T-cell (primary cell): ENCODE measurements at regions not wholly inside any gene's neighbourhood (a gene's known extent, or its start where the extent isn't known, plus 50 kb on each side); places are given as distances from the start of the nearest gene placed in this dataset.

Experiments
- ATAC-seq, 4 experiments: fragments of 200-7000 bp in 3 of 4; fragments of 150-1000 bp in 1 of 4; cut with Tn5 transposase; replicated peaks in 1 of 4; 1 replicate in 3 of 4; 2 replicates in 1 of 4; pipeline ENCODE4 v1.10.0; 2021; ENCODE audit warnings: moderate library complexity in 3 of 4, mild to moderate bottlenecking in 2 of 4, moderate number of reproducible peaks in 1 of 4
- CTCF ChIA-PET, 2 donors: fragments of 300-600 bp; sonication (Branson Sonifier 250); formaldehyde crosslinking; loops; one replicate each; lab custom pipeline; 2022; ENCODE audit warnings: antibody characterized with exemption in 2 of 2; lab: Charles Lee
- POLR2A ChIA-PET, 2 donors: fragments of 300-600 bp; sonication (Branson Sonifier 250); formaldehyde crosslinking; loops; one replicate each; lab custom pipeline; 2022; ENCODE audit warnings: antibody characterized with exemption in 2 of 2; lab: Charles Lee
- DNase-seq, 35 experiments: peaks; one replicate each; pipeline versions ENCODE4 v3.0.0 to v3.0.0-alpha.2; 2013 to 2023
- H3K27ac ChIP-seq: one replicate; pipeline ENCODE4 v1.5.1; 2013; ENCODE audit warnings: low read length
- H3K27me3 ChIP-seq, 2 experiments: replicated peaks in 1 of 2; 1 replicate in 1 of 2; 2 replicates in 1 of 2; pipeline versions ENCODE4 v1.6.1 to v1.7.0; 2013; ENCODE audit warnings: low read length in 1 of 2, mixed read lengths in 1 of 2; ENCODE audit not compliant: control insufficient read depth in 2 of 2, insufficient read depth in 2 of 2; ENCODE audit errors: extremely low read depth in 1 of 2
- H3K36me3 ChIP-seq, 2 donors: 1 replicate in 1 of 2; 2 replicates in 1 of 2; pipeline versions ENCODE4 v1.6.1 to v1.7.0; 2013; ENCODE audit warnings: low read length in 1 of 2; ENCODE audit not compliant: control insufficient read depth in 2 of 2, insufficient read depth in 1 of 2; ENCODE audit errors: extremely low read depth in 1 of 2
- H3K4me1 ChIP-seq, 2 experiments: 1 replicate in 1 of 2; 2 replicates in 1 of 2; pipeline versions ENCODE4 v1.6.1 to v1.7.0; 2013; ENCODE audit warnings: low read length in 2 of 2, mixed read lengths in 1 of 2; ENCODE audit not compliant: insufficient read depth in 2 of 2, control insufficient read depth in 1 of 2; ENCODE audit errors: extremely low read depth in 1 of 2
- H3K4me3 ChIP-seq, 2 donors: 1 replicate in 1 of 2; 2 replicates in 1 of 2; pipeline versions ENCODE4 v1.5.1 to v1.7.0; 2013; ENCODE audit warnings: mild to moderate bottlenecking in 2 of 2, low read length in 1 of 2, moderate library complexity in 1 of 2; ENCODE audit not compliant: control insufficient read depth in 1 of 2; ENCODE audit errors: extremely low read depth in 1 of 2
- H3K9me3 ChIP-seq: 2 replicates; pipeline ENCODE4 v1.7.0; 2013
- H3K27ac Mint-ChIP-seq, 2 donors: one replicate each; pipeline ENCODE4 v1.8.0; 2020 to 2021; ENCODE audit warnings: mild to moderate bottlenecking in 2 of 2, mixed read lengths in 2 of 2
- H3K27me3 Mint-ChIP-seq, 2 donors: one replicate each; pipeline ENCODE4 v1.8.0; 2021 to 2022; ENCODE audit warnings: mixed read lengths in 2 of 2
- H3K36me3 Mint-ChIP-seq: one replicate; pipeline ENCODE4 v1.8.0; 2021; ENCODE audit warnings: mixed read lengths
- H3K4me1 Mint-ChIP-seq, 3 donors: one replicate each; pipeline ENCODE4 v1.8.0; 2020 to 2022; ENCODE audit warnings: mixed read lengths in 3 of 3, mild to moderate bottlenecking in 1 of 3
- H3K4me3 Mint-ChIP-seq, 3 donors: one replicate each; pipeline ENCODE4 v1.8.0; 2020 to 2022; ENCODE audit warnings: mild to moderate bottlenecking in 3 of 3, mixed read lengths in 3 of 3, moderate library complexity in 3 of 3
- H3K9me3 Mint-ChIP-seq, 3 donors: one replicate each; pipeline ENCODE4 v1.8.0; 2020 to 2022; ENCODE audit warnings: mixed read lengths in 3 of 3
- WGBS: methylation state at CpG from one replicate; pipeline ENCODE4 v1.1.5; 2013; ENCODE audit warnings: missing lambda C conversion rate; ENCODE audit not compliant: insufficient coverage; 5-methylcytosine and 5-hydroxymethylcytosine counted together

DNA sequence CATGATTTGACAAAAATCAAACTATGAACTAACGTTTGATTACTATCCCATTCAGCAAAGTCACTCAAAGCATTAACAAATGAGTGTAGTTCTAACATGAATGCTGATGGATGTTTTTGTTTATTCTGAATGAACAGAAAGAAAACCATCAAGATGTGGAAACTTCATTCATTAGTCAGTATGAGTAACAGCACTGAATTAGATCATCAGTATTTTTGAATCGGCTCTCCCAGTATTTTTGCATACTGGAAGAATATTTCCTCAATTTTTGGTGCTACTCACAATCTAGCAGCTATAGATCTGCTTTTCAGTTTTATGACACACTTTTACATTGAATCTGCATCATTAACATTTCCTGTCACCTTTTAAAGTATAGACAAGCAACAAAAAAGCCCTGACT, 63.8 kb upstream of the CD83 start:
- CTCF ChIA-PET, result no interaction called here
- no peak overlapping the region for H3K4me3 ChIP-seq
- ATAC-seq, result no peak

DNA sequence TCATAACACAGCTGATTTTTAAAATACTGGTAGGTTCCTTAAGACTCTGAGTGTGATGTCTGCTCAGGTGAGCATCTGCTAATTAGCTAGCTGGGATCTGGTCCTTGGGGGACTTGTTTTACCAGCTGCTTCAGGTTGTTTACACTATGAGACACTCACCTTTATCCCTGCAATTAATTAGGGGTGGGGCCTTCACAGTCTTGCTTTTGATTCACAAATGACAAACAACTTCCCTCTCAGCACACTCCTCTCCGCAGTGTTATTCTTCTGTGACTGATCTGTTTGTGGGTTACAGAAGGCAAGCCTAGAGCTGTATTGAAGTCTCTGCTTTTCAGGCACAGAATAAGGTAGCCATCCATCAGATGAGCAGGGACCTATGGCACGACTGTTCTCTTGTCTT, 62.0 kb upstream of the CD83 start:
- ChIA-PET CTCF (interaction anchor here (1.2 to 1.6 kb wide), 3 partner anchors 9 to 11 kb away, joined by 3 to 7 read pairs (median 4); no protein-coding TSS in a partner anchor), POLR2A (interaction anchor here in 1 of 2 donors (0.5 kb wide), 1 partner anchor 263 kb away, joined by 7 read pairs; no protein-coding TSS in a partner anchor)
- whole genome bisulfite sequencing, result no CpG with 5 or more reads among the region's 2 CpGs

More for the DNA sequence above, 63.8 kb upstream of the CD83 start:
- POLR2A ChIA-PET, result interaction anchor here in 1 of 2 donors (0.8 kb wide), 1 partner anchor 10 kb away, joined by 6 read pairs; no protein-coding TSS in a partner anchor
- Mint-ChIP-seq H3K27ac (no peak overlapping the region), H3K4me3 (no peak overlapping the region), H3K9me3 (no peaks in the 10 kb centered on the region), H3K27me3 (peaks cover 21 to 23% of the 10 kb centered on the region in 2 donors), H3K36me3 (no peaks in the 10 kb centered on the region), H3K4me1 (no peaks in the 10 kb centered on the region)
- Histone ChIP-seq H3K27me3 (peaks cover 0 to 9% of the 10 kb centered on the region in 2 experiments), H3K4me1 (no peaks in the 10 kb centered on the region), H3K36me3 (no peaks in the 10 kb centered on the region), H3K27ac (no peak overlapping the region), H3K9me3 (no peaks in the 10 kb centered on the region)
- WGBS, result 100% methylated on average over 1 of the region's 2 CpGs
- no peak for DNase-seq

DNA sequence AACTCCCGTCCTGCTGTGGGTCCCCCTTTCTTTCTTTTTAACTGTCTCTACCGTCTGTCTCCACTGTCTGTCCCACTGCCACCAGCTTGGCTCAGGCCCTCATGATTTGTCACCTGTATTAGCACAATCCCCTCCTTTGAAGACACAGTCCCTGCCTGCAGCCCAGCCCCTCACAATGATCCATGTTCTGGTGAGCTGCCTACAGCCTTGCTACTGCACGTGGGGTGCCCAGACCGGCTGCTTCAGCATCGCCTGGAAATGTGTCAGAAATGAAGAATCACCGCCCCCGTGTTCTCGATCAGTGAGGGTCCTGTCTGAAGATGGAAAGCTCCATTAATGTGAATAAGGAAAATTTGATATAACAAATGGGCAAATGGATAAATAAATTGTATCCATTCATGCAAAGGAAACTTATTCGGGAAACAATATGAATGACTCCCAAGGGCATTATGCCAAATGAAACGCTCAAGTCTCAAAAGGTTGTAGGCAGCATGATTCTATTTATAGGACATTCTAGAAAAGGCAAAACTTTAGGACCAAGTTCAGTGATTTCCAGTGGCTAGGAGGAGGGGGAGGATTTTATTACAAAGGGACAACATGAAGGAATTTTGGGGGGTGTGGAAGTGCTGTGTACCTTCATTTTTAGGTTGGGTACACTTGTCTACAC, 59.4 kb upstream of the CD83 start:
- H3K4me3 ChIP-seq, result no peak overlapping the region
- H3K9me3 Mint-ChIP-seq, result peaks cover 0 to 8% (median 8%) of the 10 kb centered on the region in 3 donors
- CTCF ChIA-PET, result interaction anchor here in 1 of 2 donors (2.4 kb wide), 1 partner anchor 9 kb away, joined by 9 read pairs; no protein-coding TSS in a partner anchor
- H3K4me3 Mint-ChIP-seq, result no peak overlapping the region
- ATAC-seq (no peak), DNase-seq (no peak)
- no peaks in the 10 kb centered on the region for H3K9me3 ChIP-seq
- peaks cover 0 to 12% of the 10 kb centered on the region in 2 experiments for H3K27me3 ChIP-seq
- no peaks in the 10 kb centered on the region for H3K36me3 ChIP-seq
- no peak overlapping the region for H3K27ac Mint-ChIP-seq
- no peaks in the 10 kb centered on the region for H3K4me1 ChIP-seq
- H3K27ac ChIP-seq, result no peak overlapping the region
- no peaks in the 10 kb centered on the region for H3K4me1 Mint-ChIP-seq
- peaks cover 23 to 31% of the 10 kb centered on the region in 2 donors for H3K27me3 Mint-ChIP-seq
- POLR2A ChIA-PET, result no interaction called here
- H3K36me3 Mint-ChIP-seq, result peaks cover 7% of the 10 kb centered on the region
- 82% methylated on average over 6 of the region's 10 CpGs for WGBS

More for the DNA sequence above, 62.0 kb upstream of the CD83 start:
- Mint-ChIP-seq H3K27ac (no peak overlapping the region), H3K9me3 (no peaks in the 10 kb centered on the region), H3K4me3 (no peak overlapping the region), H3K27me3 (peaks cover 17 to 19% of the 10 kb centered on the region in 2 donors), H3K4me1 (no peaks in the 10 kb centered on the region), H3K36me3 (no peaks in the 10 kb centered on the region)
- Histone ChIP-seq H3K4me1 (no peaks in the 10 kb centered on the region), H3K36me3 (no peaks in the 10 kb centered on the region), H3K27ac (no peak overlapping the region), H3K9me3 (no peaks in the 10 kb centered on the region), H3K27me3 (peaks cover 0 to 12% of the 10 kb centered on the region in 2 experiments), H3K4me3 (no peak overlapping the region)
- ATAC-seq (no peak), DNase-seq (no peak)

DNA sequence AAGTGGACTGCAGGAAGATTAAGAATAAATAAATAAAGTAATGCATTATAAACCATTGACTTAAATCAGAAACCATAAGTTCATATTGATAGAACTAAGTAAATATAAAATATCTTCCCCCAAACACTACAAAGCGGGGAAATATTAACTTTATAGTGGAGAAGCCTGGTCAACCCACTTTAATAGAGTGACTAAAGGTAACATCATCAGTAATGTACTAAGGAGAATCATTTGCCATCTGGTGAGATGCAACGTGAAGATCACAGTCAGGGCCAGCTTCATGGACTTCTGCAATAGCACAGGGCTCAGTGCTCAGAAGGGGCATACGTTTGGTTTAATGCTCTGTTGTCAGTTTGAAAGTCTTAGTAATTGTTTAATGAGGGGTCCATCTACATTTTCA, 58.8 kb upstream of the CD83 start:
- Mint-ChIP-seq H3K27me3 (peaks cover 23 to 34% of the 10 kb centered on the region in 2 donors), H3K4me3 (no peak overlapping the region)
- POLR2A ChIA-PET, result no interaction called here

DNA sequence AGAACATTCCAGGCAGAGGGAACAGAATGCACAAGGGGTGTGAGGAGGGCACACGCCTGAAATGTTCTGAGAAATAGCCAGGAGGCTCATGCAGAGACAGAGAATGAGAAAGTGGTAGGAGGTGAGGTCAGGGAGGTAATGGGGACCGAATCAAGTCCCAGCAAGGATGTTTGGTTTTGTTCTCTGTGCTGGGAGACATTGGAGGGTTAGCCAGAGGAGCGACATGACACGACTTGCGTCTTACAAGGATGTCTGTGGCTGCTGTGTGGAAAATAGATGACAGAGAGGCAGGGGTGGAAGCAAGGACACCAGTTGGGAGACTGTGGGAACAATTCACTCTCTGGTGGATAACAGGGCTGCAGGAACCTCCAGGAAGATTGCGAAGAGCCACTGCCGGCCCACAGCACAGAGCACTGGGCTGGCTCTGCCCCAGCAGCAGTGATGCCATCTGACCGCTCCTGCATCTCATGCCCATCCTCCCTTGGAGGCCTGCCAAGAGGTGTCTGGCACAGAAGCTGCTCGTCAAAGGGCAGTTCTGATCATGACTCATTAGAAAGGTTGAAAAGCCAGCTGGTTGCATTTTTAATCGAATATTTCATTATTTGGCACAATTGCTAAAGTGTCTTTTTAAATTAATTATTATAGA, 57.7 kb upstream of the CD83 start:
- CTCF ChIA-PET, result no interaction called here
- H3K9me3 Mint-ChIP-seq, result peaks cover 0 to 8% (median 8%) of the 10 kb centered on the region in 3 donors
- peaks cover 0 to 12% of the 10 kb centered on the region in 2 experiments for H3K27me3 ChIP-seq
- H3K27me3 Mint-ChIP-seq, result peaks cover 23 to 34% of the 10 kb centered on the region in 2 donors
- H3K4me3 Mint-ChIP-seq, result no peak overlapping the region
- DNase-seq, result no peak
- no peak overlapping the region for H3K27ac ChIP-seq
- H3K9me3 ChIP-seq, result no peaks in the 10 kb centered on the region
- no peaks in the 10 kb centered on the region for H3K36me3 ChIP-seq
- 79% methylated on average over 9 of the region's 10 CpGs for WGBS
- H3K36me3 Mint-ChIP-seq, result peaks cover 7% of the 10 kb centered on the region
- ATAC-seq, result no peak
- H3K4me1 ChIP-seq, result no peaks in the 10 kb centered on the region
- no peak overlapping the region for H3K4me3 ChIP-seq
- no peak overlapping the region for H3K27ac Mint-ChIP-seq
- H3K4me1 Mint-ChIP-seq, result no peaks in the 10 kb centered on the region
- POLR2A ChIA-PET, result no interaction called here

More for the DNA sequence above, 58.8 kb upstream of the CD83 start:
- H3K9me3 Mint-ChIP-seq, result peaks cover 0 to 8% (median 8%) of the 10 kb centered on the region in 3 donors
- CTCF ChIA-PET, result interaction anchor here in 1 of 2 donors (2.4 kb wide), 1 partner anchor 8 kb away, joined by 9 read pairs; no protein-coding TSS in a partner anchor
- H3K27ac ChIP-seq, result no peak overlapping the region
- no CpG with 5 or more reads among the region's 3 CpGs for WGBS
- H3K27ac Mint-ChIP-seq, result no peak overlapping the region
- H3K4me3 ChIP-seq, result no peak overlapping the region
- H3K4me1 ChIP-seq, result no peaks in the 10 kb centered on the region
- H3K9me3 ChIP-seq, result no peaks in the 10 kb centered on the region
- peaks cover 0 to 12% of the 10 kb centered on the region in 2 experiments for H3K27me3 ChIP-seq
- H3K36me3 ChIP-seq, result no peaks in the 10 kb centered on the region
- peaks cover 7% of the 10 kb centered on the region for H3K36me3 Mint-ChIP-seq
- DNase-seq, result no peak
- ATAC-seq, result no peak
- no peaks in the 10 kb centered on the region for H3K4me1 Mint-ChIP-seq

DNA sequence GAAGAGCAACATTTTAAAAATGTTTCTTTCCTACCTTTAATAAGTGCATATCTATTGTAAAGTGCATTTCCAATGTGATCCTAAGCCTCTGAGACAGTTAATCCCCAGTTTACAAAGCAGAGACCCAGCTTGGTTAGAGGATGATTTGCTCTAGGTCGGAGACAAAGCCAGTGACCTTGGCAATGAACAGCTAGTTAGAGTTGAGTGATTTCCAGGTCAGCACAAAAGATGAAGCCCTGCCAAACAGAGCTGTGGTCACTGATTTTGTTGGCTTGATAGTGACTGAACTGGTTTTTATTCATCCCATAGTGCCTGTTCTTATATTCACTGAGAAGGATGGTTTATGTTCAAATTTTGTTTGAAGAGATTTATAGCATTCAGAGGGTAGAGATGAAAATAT, 56.6 kb upstream of the CD83 start:
- no peaks in the 10 kb centered on the region for H3K9me3 ChIP-seq
- peaks cover 0 to 13% of the 10 kb centered on the region in 2 experiments for H3K27me3 ChIP-seq
- Mint-ChIP-seq H3K9me3 (peaks cover 0 to 8% (median 8%) of the 10 kb centered on the region in 3 donors), H3K4me1 (no peaks in the 10 kb centered on the region), H3K36me3 (peaks cover 7% of the 10 kb centered on the region), H3K27me3 (peaks cover 26 to 37% of the 10 kb centered on the region in 2 donors), H3K27ac (no peak overlapping the region), H3K4me3 (no peak overlapping the region)
- CTCF ChIA-PET, result no interaction called here
- no peaks in the 10 kb centered on the region for H3K4me1 ChIP-seq
- no peak overlapping the region for H3K27ac ChIP-seq
- no peaks in the 10 kb centered on the region for H3K36me3 ChIP-seq
- DNase-seq (no peak), ATAC-seq (no peak)
- no CpG with 5 or more reads among the region's 1 CpG for WGBS
- POLR2A ChIA-PET, result no interaction called here
- no peak overlapping the region for H3K4me3 ChIP-seq
